ENCODE measurements at regions not wholly inside any gene's neighbourhood (a gene's known extent, or its start where the extent isn't known, plus 50 kb on each side); places are given as distances from the start of the nearest gene placed in this dataset.
"Not testable (repeated sequence)": the region's sequence is repeated elsewhere in the genome, so short reads cannot be mapped to it uniquely, and the experiment has no call there.

DNA sequence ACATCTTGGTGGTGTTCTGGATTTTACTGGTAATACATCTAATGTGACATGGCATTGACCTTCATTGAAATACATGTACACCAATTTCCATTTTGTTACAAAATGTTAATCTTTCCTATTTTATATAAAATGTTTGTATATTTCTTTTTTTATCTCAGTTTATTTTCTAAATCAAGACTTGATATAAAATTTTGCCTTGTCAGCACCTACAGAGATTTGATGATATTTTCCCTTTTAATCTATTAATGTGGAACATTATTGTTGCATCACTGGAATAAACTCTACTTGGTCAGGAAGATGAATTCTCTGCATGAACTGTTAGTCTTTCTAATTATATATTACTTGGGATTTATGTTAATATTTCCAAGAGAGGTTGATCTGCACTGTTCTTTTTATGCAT is 294.0 kb upstream of the ETAA1 start:
- no peak for DNase-seq
- in situ Hi-C loops (cut with MboI; ENCODE audit: low pct_unique_long_range_greater_than_20kb, low sequenced_read_pairs) = no loop called here

DNA sequence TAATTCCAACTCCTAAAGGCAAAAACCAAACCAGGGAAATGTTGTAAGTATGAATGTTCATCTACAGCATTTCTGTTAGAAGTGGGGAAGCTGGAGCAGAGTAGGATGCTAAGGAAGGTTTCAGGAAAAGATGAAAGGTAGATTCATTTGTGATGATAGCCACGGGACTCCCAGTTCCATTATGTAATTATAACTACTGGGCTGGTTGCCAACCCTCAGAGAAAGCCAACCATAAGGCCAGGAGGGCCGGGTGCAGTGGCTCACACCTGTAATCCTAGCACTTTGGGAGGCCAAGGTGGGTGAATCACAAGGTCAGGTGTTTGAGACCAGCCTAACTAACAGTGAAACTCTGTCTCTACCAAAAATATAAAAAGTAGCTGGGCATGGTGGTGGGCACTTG is 288.9 kb upstream of the ETAA1 start:
- in situ Hi-C loops (cut with MboI; ENCODE audit: low pct_unique_long_range_greater_than_20kb, low sequenced_read_pairs) = no loop called here
- DNase-seq = no peak

DNA sequence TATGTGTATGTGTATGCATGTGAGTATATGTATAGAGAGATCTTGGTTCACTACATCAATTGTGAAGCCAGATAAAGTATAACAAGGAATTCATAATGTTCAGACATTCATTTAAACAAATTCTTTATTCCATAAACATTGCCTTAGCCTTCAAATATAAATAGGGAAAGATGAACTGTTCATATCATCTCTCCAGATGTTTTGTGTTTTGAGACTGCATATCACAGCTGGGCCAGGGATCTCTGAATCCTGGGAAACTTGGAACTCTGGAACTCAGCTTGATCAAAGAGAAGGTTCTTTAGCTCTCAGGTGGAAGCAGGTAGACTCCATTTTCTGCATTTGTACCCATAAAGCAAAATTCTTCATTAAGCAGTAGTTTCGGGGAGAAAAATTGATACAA is 272.6 kb upstream of the ETAA1 start:
- no peak for DNase-seq
- in situ Hi-C loops (cut with MboI; ENCODE audit: low pct_unique_long_range_greater_than_20kb, low sequenced_read_pairs) = no loop called here

DNA sequence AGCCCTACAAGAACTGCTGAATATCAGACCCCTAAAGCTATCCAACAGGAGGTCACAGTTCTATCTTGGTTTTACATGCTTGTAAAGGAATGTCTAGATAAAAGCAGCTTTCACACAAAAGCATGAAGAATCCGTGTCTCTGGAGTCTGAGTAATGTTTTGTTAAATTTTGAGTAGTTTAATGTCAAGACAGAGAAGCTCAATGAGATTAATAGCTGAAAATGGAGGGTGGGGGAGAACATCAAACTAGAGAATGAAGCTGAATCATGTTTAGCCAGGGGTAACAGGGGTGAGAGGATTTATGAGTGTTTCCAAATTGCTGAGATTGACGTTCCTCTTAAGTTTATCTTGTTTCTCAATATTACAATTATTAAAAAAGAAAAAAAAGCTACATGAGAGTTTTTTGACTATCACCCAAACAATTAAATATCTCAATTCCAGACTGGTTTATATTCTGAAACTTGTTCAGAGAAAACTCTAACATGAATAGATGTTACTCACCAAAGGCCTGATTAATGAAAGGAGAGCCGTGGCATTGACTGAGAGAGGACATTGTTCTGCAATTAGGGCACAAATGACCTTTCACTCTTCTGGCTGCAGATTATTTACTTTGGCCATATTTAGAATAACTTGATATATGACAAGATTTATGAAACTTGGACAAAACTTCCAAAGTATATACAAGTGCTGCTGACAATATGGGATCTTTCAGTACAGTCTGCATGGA is 266.4 kb upstream of the ETAA1 start:
- DNase-seq = no peak
- in situ Hi-C loops (cut with MboI; ENCODE audit: low pct_unique_long_range_greater_than_20kb, low sequenced_read_pairs) = no loop called here

DNA sequence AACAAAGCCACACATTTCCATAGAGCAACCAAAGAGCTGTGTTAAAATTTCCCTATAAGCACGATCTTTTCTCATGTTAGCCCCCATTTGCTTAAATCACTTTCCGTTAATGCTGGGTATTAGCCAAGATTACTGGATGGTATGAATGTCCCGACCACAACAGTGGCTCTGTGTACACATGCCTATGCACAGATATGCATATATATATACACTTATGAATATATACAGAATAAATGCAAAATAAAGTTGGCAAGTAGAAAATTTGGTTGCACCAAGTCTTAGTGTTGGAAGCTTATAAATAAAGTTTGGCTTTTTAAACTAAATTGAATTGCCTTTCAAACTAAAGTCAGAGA is 265.9 kb upstream of the ETAA1 start:
- in situ Hi-C loops (cut with MboI; ENCODE audit: low pct_unique_long_range_greater_than_20kb, low sequenced_read_pairs) = no loop called here

DNA sequence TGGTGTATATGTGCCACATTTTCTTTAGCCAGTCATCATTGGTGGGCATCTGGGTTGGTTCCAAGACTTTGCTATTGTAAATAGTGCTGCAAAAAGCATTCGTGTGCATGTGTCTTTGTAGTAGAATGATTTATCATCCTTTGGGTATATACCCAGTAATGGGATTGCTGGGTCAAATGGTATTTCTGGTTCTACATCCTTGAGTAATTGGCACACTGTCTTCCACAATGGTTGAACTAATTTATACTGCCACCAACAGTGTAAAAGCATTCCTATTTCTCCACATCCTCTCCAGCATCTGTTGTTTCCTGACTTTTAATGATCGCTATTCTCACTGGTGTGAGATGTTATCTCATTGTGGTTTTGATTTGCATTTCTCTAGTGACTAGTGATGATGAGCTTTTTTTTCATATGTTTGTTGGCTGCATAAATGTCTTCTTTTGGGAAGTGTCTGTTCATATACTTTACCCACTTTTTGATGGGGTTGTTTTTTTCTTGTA is 264.6 kb upstream of the ETAA1 start:
- DNase-seq; in situ Hi-C loops (cut with MboI; ENCODE audit: low pct_unique_long_range_greater_than_20kb, low sequenced_read_pairs): not testable (repeated sequence)

More for the DNA sequence above, 265.9 kb upstream of the ETAA1 start:
- no peak for DNase-seq

DNA sequence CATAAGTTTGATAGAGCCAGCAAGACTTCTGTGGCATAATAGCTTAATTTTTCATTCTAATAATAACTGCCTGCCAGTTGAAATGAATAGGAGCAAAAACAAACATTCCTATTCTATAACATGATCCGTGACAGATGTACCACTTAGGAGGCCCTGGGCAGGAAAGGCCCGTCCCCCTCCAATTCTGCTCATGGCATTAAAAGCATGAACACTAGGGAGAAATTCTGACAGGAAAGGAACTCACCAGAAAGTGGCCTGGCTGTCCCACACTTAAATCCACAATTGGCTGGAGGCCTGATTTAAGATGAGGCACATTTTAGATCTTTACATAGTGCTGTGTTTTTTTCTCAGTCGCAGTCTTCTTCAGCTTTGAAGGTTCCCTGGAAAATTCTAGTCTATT is 261.9 kb upstream of the ETAA1 start:
- in situ Hi-C loops (cut with MboI; ENCODE audit: low pct_unique_long_range_greater_than_20kb, low sequenced_read_pairs) = no loop called here
- no peak for DNase-seq

DNA sequence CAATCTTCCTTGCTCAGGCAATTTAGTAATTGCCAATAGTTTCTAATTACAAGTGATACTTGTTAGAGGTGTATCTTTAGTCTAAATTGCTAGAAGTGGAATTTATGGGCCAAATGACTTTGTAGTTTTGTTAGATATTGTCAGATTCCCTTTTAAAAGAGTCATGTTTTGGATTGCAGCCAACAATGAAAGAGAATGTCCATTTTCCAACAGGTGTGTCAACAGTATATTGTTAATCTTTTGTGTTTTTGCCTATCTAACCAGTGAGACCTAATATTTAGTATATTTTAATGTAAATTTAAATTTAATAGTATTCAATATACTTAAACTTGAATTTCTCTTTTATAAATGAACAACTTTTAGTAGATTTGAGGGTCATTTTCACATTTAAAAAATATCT is 259.4 kb upstream of the ETAA1 start:
- DNase-seq = no peak
- in situ Hi-C loops (cut with MboI; ENCODE audit: low pct_unique_long_range_greater_than_20kb, low sequenced_read_pairs) = no loop called here

DNA sequence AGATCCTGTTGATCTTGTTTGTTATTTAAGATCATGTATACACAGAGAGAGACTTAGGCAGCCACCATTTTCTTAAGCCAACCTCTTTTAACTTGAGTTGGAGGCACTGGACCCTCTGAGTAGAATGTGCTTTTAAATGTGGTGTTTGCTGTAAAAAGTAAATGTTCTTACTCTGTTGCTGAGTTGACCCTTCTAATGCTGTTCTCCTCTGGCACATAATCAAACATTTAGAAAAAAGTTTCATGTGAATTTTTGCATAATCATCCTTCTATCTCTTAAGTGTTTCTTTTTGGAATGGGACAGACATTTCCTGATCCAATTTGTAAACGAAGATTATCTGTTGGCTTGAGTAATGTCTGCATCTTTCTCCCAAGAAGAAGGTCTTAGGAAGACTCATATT is 255.1 kb upstream of the ETAA1 start:
- in situ Hi-C loops (cut with MboI; ENCODE audit: low pct_unique_long_range_greater_than_20kb, low sequenced_read_pairs) = no loop called here

DNA sequence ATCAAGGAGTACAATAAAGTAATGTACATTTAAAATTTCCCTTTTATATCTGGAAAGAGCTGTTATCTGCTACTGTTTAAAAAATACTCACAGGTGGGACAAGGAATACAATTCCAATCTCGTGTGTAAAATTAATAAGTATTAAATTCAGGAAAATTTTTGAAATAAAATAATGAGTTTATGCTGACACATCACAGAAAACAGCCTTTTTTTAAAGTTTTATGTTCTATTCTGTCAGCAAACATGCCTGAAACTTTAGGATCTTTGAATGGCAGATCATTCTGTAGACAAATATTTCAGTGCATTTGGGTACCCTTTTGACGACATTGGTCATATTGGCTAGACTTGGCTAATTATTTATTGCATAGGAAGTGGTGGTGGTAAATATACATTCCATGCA is 254.4 kb upstream of the ETAA1 start:
- in situ Hi-C loops (cut with MboI; ENCODE audit: low pct_unique_long_range_greater_than_20kb, low sequenced_read_pairs) = no loop called here
- DNase-seq = no peak

More for the DNA sequence above, 255.1 kb upstream of the ETAA1 start:
- no peak for DNase-seq

DNA sequence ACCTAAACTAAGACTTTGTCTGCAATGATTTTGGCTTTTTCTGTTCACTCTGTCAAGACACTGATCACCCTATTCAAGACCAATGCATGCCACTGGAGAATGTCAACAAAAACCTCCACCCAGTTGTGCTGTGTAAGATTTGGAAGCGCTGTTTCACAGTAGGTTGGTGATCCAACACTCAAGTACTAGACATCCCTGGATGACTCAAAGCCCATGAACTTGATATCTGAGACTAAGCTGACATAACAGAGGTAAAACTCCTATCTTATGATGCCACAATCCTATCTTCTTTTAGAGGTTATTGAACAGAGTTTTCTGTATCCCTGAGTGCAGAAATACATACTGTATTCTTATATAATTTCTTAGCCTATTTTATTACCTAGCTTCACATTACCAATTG is 251.3 kb upstream of the ETAA1 start:
- in situ Hi-C loops (cut with MboI; ENCODE audit: low pct_unique_long_range_greater_than_20kb, low sequenced_read_pairs) = no loop called here
- no peak for DNase-seq

DNA sequence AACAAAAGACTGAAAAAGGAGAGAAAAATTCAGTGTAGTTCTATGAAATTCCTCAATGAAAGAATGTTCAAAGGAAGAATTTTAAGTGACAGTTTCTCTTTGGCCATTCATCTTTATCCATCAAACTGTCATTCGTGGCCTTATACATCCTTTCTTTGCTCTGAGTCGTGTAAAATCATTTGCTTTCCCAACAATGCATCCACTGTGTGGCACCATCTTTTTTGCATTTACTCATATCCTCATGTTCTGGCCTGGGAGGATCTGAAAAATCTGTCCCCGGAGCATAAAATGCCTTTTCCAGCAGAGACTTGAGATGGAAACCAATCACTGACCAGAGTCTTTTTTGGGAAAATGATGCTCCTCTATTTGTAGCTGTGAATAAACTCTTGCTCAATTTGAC is 240.3 kb upstream of the ETAA1 start:
- no peak for DNase-seq
- in situ Hi-C loops (cut with MboI; ENCODE audit: low pct_unique_long_range_greater_than_20kb, low sequenced_read_pairs) = no loop called here

DNA sequence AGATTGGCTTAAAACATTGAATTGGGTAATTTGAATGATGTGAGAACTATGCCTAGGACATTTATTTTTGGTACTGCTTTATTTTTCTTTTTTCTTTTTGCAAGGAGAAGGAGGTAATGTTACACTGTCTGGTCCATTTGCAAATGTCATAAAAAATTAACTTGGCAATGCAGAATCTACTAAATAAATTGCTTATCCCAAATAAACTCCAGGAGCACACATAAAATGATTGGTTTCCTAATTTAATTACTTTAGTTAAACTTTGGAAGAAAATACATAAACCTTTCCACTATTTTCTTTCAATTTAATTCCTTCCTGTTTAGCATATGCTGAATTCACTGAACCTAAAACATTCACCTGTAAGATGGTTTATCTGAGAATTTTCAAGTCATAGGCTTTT is 238.4 kb upstream of the ETAA1 start:
- in situ Hi-C loops (cut with MboI; ENCODE audit: low pct_unique_long_range_greater_than_20kb, low sequenced_read_pairs) = no loop called here
- no peak for DNase-seq

DNA sequence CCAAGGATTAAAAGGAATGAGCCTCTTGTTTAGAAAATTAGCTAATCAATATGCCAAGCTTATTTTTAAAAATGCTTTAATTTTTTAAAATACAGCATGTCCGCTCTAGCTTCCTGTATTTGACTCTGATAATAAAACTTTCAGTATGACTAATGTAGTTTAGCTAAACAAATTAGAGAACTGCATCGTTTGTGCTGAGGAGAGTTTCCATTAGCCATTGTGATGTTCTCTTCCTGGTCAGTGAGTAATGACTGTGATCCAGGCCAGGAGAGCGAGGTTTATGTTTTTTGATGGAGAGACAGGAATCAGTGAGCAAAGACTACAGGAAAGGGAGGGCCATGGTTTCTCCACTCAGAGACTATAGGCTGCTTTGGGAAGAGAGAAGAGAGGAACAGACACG is 237.2 kb upstream of the ETAA1 start:
- in situ Hi-C loops (cut with MboI; ENCODE audit: low pct_unique_long_range_greater_than_20kb, low sequenced_read_pairs) = no loop called here

DNA sequence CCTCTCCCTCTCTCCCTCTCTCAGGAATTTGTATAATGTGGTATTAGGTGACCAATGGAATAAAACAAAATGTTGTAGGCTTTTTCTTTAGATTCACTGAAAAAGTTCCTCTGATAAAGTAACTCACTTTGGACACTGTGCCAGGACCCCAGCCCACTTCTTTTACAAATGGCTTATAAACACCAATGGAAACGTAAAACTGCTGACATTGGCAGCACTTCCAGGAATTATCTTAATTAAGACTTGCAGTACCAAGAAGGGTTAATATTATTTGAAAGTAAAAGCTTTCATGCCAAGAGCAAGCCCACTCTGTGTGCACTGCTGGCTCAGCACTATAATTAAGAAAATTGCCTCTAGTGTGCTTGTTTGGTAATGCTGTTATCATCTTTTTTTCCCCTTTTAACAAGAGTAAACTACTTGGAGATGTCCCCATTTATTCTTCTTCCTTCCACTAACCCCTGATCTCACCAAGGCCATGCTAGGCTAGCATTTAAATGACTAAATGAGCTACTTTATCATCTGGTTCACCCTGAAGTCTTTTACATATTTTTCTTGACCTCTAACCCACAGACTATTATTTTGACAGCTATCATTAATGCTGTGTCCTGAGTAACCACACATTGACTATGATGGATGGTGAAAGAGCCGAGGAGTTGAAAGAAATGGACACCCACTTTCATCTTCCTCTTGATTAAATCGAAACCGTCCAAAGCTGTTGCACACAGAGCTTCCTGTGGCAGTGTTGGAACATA is 232.2 kb upstream of the ETAA1 start:
- in situ Hi-C loops (cut with MboI; ENCODE audit: low pct_unique_long_range_greater_than_20kb, low sequenced_read_pairs) = no loop called here
- DNase-seq = no peak

More for the DNA sequence above, 237.2 kb upstream of the ETAA1 start:
- no peak for DNase-seq

DNA sequence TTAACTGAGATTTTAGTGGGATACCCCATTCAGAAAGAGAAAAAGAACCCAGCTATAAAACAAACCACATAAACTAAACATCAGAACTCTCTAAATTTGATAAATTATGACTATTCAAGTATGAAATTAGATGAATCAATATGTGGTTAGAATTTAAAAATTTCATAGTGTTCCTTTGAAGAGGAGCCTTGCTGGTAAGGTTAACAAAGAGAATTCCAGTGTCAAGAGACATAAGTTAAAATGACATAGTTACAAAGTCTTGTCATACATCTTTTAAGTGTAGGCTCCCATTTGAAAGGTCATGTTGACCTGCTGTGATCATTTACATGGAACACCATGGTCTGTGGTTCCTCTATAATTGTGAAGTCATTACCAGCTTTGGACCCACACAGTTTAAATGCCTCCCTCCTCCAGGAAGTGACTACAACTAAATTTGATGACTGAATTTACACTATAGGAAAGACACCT is 231.6 kb upstream of the ETAA1 start:
- in situ Hi-C loops (cut with MboI; ENCODE audit: low pct_unique_long_range_greater_than_20kb, low sequenced_read_pairs) = no loop called here

DNA sequence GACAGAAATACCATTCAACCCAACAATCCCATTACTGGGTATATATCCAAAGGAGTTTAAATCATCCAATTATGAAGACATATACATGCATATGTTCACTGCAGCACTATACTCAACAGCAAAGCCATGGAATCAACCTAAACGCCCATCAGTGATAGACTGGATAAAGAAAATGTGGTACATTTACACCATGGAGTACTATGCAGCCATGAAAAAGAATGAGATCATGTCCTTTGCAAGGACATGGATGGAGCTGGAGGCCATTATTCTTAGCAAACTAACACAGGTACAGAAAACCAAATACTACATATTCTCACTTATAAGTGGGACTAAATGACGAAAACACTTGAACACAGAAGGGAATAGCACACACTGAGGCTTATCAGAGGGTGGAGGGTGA is 230.6 kb upstream of the ETAA1 start:
- in situ Hi-C loops (cut with MboI; ENCODE audit: low pct_unique_long_range_greater_than_20kb, low sequenced_read_pairs); DNase-seq: not testable (repeated sequence)

More for the DNA sequence above, 231.6 kb upstream of the ETAA1 start:
- no peak for DNase-seq

DNA sequence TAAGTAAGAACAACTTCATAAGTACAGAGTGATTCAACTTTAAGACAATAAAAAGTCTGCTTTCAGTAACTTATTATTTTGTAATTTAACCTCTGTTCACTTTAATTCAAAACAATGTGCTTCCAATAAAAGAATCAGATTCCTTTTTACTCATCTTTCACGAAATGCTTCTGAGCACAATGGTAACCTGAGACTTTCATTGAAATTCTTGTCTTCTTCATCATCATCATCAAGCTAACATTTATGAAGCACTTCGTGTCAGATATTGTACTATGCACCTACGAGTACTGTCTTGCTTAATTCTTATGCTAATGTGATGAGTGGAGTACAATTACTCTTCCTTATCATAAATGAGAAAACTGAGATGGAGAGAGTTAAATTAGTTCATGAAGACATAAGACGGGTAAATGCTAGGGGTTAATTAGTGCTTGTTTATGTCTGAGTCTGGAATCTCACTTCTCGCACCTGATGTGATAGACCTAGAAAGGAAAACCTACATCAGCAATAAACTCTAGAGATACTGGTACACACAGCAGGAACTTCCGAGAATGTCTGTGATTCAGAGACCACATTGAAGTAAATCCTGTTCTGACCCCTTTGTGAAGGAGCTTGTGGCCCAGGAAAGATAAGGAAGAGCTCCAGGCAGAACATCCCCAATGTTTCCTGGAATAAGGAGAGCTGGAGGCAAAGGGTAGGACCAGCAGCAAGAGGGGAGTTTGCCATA is 227.6 kb upstream of the ETAA1 start:
- no peak for DNase-seq
- in situ Hi-C loops (cut with MboI; ENCODE audit: low pct_unique_long_range_greater_than_20kb, low sequenced_read_pairs) = no loop called here

DNA sequence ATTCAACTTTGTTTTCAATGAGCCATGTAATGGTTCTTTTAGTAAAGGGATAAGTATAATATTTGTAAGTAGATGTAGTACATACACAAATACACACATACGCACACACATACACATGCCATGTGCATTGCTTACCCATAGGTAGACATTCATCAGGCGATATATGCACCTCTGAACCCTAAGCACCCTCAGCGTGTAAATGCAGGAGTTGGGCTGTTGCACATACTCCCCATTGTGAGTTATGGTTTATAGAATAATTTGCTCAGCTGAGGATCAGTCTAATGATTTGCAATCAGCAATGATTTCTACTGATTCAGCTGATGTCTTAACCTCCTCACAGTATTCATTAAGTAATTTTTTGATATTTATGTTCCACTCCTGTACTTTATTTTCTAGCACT is 217.6 kb upstream of the ETAA1 start:
- DNase-seq = no peak
- in situ Hi-C loops (cut with MboI; ENCODE audit: low pct_unique_long_range_greater_than_20kb, low sequenced_read_pairs) = no loop called here

DNA sequence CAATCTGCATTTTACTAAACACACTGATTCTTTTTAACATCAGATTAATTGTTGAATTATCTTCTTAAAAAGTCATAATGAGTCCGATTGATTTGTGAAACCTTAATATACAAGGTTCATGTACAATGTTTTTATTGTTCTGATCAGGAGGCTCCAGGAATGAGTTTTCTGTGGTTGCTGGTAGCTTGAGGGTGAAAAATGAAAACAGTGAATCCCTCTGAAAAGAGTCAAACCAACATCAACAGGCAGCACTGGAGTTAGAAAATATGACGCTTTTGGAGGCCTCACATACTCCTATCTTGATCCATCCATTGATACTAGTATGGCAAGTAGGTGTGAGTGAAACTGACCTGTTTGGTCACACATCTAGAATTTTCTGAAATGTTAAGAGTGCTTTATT is 216.3 kb upstream of the ETAA1 start:
- in situ Hi-C loops (cut with MboI; ENCODE audit: low pct_unique_long_range_greater_than_20kb, low sequenced_read_pairs) = no loop called here
- DNase-seq = no peak

Data from KBM-7 (cell line).